K562 (cell line): ENCODE measurements at regions not wholly inside any gene's neighbourhood (a gene's known extent, or its start where the extent isn't known, plus 50 kb on each side); places are given as distances from the start of the nearest gene placed in this dataset.

Experiments
- ARID3A ChIP-seq: IDR thresholded peaks from 2 replicates; pipeline ENCODE4 v1.6.1; 2012; ENCODE audit warnings: low read depth, low read length, improper control_type of control experiment, borderline replicate concordance
- CBX3 ChIP-seq, 2 experiments: IDR thresholded peaks; 1 replicate in 1 of 2; 2 replicates in 1 of 2; pipeline ENCODE4 v1.6.1; 2012; ENCODE audit warnings: inconsistent platforms in 2 of 2, low read length in 2 of 2, borderline replicate concordance in 1 of 2, control low read depth in 1 of 2
- E2F8 ChIP-seq: fragments of 450-650 bp; IDR thresholded peaks from 2 replicates; pipeline ENCODE4 v1.7.1; 2018; ENCODE audit warnings: mild to moderate bottlenecking, low read depth; ENCODE audit not compliant: partially characterized antibody
- RBBP5 ChIP-seq: fragments of 200-600 bp; sonication (generic); IDR thresholded peaks from 2 replicates; pipeline ENCODE4 v1.6.1; 2012; ENCODE audit warnings: borderline replicate concordance, mild to moderate bottlenecking, low read length, control low read depth, inconsistent platforms; ENCODE audit not compliant: insufficient read depth, poor library complexity, severe bottlenecking
- ZNF311 ChIP-seq: fragments of 250-450 bp; sonication (Bioruptor Pico); IDR thresholded peaks from 2 replicates; pipeline ENCODE4 v1.4.0; 2020; ENCODE audit warnings: mild to moderate bottlenecking, moderate library complexity
- TF ChIP-seq, protein P1 (sequence below): fragments of 450-650 bp; IDR thresholded peaks from 2 replicates; pipeline ENCODE4 v1.6.1; 2016
- TF ChIP-seq, protein P2 (sequence below): fragments of 250-450 bp; sonication (Bioruptor Pico); IDR thresholded peaks from 2 replicates; pipeline ENCODE4 v1.5.0; 2021; ENCODE audit warnings: mild to moderate bottlenecking, borderline replicate concordance
- TF ChIP-seq, protein P3 (sequence below), 2 experiments: fragments of 450-650 bp; formaldehyde crosslinking in 1 of 2; IDR thresholded peaks; 2 replicates each; pipeline versions ENCODE4 v1.4.0 to v1.6.1; 2014 to 2020; ENCODE audit warnings: mild to moderate bottlenecking in 2 of 2, borderline replicate concordance in 1 of 2, low read depth in 1 of 2

- TF ChIP-seq E2F8: no peak
- no peak for TF ChIP-seq ARID3A
- no peak for TF ChIP-seq ZNF311 (CRISPR knock-in tag)
- TF ChIP-seq, protein P1, sequence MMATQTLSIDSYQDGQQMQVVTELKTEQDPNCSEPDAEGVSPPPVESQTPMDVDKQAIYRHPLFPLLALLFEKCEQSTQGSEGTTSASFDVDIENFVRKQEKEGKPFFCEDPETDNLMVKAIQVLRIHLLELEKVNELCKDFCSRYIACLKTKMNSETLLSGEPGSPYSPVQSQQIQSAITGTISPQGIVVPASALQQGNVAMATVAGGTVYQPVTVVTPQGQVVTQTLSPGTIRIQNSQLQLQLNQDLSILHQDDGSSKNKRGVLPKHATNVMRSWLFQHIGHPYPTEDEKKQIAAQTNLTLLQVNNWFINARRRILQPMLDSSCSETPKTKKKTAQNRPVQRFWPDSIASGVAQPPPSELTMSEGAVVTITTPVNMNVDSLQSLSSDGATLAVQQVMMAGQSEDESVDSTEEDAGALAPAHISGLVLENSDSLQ: peak; percentile 57
- TF ChIP-seq CBX3 (IDR thresholded peaks at IDR 0.05; ENCODE audit: borderline replicate concordance in 1 of 2, low read length in 2 of 2): no peak
- TF ChIP-seq, protein P2, sequence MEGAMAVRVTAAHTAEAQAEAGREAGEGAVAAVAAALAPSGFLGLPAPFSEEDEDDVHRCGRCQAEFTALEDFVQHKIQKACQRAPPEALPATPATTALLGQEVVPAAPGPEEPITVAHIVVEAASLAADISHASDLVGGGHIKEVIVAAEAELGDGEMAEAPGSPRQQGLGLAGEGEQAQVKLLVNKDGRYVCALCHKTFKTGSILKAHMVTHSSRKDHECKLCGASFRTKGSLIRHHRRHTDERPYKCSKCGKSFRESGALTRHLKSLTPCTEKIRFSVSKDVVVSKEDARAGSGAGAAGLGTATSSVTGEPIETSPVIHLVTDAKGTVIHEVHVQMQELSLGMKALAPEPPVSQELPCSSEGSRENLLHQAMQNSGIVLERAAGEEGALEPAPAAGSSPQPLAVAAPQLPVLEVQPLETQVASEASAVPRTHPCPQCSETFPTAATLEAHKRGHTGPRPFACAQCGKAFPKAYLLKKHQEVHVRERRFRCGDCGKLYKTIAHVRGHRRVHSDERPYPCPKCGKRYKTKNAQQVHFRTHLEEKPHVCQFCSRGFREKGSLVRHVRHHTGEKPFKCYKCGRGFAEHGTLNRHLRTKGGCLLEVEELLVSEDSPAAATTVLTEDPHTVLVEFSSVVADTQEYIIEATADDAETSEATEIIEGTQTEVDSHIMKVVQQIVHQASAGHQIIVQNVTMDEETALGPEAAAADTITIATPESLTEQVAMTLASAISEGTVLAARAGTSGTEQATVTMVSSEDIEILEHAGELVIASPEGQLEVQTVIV (CRISPR knock-in tag): no peak
- TF ChIP-seq, protein P3, sequence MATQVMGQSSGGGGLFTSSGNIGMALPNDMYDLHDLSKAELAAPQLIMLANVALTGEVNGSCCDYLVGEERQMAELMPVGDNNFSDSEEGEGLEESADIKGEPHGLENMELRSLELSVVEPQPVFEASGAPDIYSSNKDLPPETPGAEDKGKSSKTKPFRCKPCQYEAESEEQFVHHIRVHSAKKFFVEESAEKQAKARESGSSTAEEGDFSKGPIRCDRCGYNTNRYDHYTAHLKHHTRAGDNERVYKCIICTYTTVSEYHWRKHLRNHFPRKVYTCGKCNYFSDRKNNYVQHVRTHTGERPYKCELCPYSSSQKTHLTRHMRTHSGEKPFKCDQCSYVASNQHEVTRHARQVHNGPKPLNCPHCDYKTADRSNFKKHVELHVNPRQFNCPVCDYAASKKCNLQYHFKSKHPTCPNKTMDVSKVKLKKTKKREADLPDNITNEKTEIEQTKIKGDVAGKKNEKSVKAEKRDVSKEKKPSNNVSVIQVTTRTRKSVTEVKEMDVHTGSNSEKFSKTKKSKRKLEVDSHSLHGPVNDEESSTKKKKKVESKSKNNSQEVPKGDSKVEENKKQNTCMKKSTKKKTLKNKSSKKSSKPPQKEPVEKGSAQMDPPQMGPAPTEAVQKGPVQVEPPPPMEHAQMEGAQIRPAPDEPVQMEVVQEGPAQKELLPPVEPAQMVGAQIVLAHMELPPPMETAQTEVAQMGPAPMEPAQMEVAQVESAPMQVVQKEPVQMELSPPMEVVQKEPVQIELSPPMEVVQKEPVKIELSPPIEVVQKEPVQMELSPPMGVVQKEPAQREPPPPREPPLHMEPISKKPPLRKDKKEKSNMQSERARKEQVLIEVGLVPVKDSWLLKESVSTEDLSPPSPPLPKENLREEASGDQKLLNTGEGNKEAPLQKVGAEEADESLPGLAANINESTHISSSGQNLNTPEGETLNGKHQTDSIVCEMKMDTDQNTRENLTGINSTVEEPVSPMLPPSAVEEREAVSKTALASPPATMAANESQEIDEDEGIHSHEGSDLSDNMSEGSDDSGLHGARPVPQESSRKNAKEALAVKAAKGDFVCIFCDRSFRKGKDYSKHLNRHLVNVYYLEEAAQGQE (IDR thresholded peaks at IDR 0.05; ENCODE audit: borderline replicate concordance): no peak
- TF ChIP-seq, protein P3 (CRISPR knock-in tag; IDR thresholded peaks at IDR 0.05; ENCODE audit: low read depth): no peak
- TF ChIP-seq RBBP5: no peak
Measured at GRCh38 chr18:2236232-2236631, 335.1 kb downstream of the METTL4 start (continued).
